Naive B cell (primary cell): ENCODE measurements at regions not wholly inside any gene's neighbourhood (a gene's known extent, or its start where the extent isn't known, plus 50 kb on each side); places are given as distances from the start of the nearest gene placed in this dataset.
A peak's percentile ranks its signal among the peaks of the same experiment; 100 is the strongest.
"Not testable (repeated sequence)": the region's sequence is repeated elsewhere in the genome, so short reads cannot be mapped to it uniquely, and the experiment has no call there.

Experiments
- ATAC-seq, 2 donors: fragments of 150-1000 bp; cut with Tn5 transposase; 2 replicates each; pipeline ENCODE4 v1.10.0; 2021; ENCODE audit warnings: low read depth in 2 of 2, mild to moderate bottlenecking in 2 of 2, moderate library complexity in 2 of 2
- DNase-seq: peaks from one replicate; pipeline ENCODE4 v3.0.0; 2022
- H3K27ac Mint-ChIP-seq, 6 donors: one replicate each; pipeline ENCODE4 v1.8.0; 2020 to 2022; ENCODE audit warnings: mild to moderate bottlenecking in 6 of 6, mixed read lengths in 6 of 6, moderate library complexity in 5 of 6, inconsistent platforms in 2 of 6
- H3K27me3 Mint-ChIP-seq, 3 donors: one replicate each; pipeline ENCODE4 v1.8.0; 2021 to 2022; ENCODE audit warnings: mixed read lengths in 3 of 3, mild to moderate bottlenecking in 1 of 3
- H3K36me3 Mint-ChIP-seq, 2 donors: one replicate each; pipeline ENCODE4 v1.8.0; 2020 to 2022; ENCODE audit warnings: mixed read lengths in 2 of 2, inconsistent platforms in 1 of 2, mild to moderate bottlenecking in 1 of 2
- H3K4me1 Mint-ChIP-seq, 3 donors: one replicate each; pipeline ENCODE4 v1.8.0; 2020 to 2022; ENCODE audit warnings: mixed read lengths in 3 of 3, inconsistent platforms in 1 of 3, mild to moderate bottlenecking in 1 of 3, moderate library complexity in 1 of 3
- H3K4me3 Mint-ChIP-seq, 8 donors: one replicate each; pipeline ENCODE4 v1.8.0; 2020 to 2022; ENCODE audit warnings: mild to moderate bottlenecking in 8 of 8, mixed read lengths in 8 of 8, moderate library complexity in 8 of 8, inconsistent platforms in 2 of 8
- H3K9me3 Mint-ChIP-seq, 7 donors: one replicate each; pipeline ENCODE4 v1.8.0; 2020 to 2022; ENCODE audit warnings: mixed read lengths in 7 of 7, mild to moderate bottlenecking in 5 of 7, inconsistent platforms in 2 of 7, moderate library complexity in 1 of 7

- H3K36me3 Mint-ChIP-seq = peaks cover 0 to 7% of the 10 kb centered on the region in 2 donors
- DNase-seq (no peak), ATAC-seq (no peak)
- peak overlapping the region in 1 of 6 donors; percentile 74 for H3K27ac Mint-ChIP-seq
- H3K4me1 Mint-ChIP-seq = peaks cover 0 to 5% (median 5%) of the 10 kb centered on the region in 3 donors
- H3K27me3 Mint-ChIP-seq = peaks cover 4 to 20% (median 17%) of the 10 kb centered on the region in 3 donors
- no peak overlapping the region for H3K4me3 Mint-ChIP-seq
- H3K9me3 Mint-ChIP-seq = peaks cover 0 to 7% (median 4%) of the 10 kb centered on the region in 7 donors
Measured at GRCh38 chr11:69205743-69206612, 50.2 kb downstream of the SMIM38 start.

DNA sequence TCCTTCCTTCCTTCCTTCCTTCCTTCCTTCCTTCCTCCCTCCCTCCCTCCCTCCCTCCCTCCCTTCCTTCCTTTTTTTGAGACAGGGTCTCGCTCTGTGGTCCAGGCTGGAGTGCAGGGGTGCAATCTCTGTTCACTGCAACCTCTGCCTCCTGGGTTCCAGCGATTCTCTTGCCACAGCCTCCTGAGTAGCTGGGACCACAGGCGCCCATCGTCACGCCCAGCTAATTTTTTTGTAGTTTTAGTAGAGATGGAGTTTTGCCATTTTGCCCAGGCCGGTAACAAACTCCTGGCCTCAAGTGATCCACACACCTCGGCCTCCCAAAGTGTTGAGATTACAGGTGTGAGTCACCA is 50.9 kb downstream of the SMIM38 start:
- peaks cover 9 to 21% (median 20%) of the 10 kb centered on the region in 3 donors for H3K27me3 Mint-ChIP-seq
- not testable (repeated sequence) for H3K9me3 Mint-ChIP-seq, H3K4me1 Mint-ChIP-seq, H3K4me3 Mint-ChIP-seq, H3K27ac Mint-ChIP-seq, ATAC-seq, DNase-seq, H3K36me3 Mint-ChIP-seq

DNA sequence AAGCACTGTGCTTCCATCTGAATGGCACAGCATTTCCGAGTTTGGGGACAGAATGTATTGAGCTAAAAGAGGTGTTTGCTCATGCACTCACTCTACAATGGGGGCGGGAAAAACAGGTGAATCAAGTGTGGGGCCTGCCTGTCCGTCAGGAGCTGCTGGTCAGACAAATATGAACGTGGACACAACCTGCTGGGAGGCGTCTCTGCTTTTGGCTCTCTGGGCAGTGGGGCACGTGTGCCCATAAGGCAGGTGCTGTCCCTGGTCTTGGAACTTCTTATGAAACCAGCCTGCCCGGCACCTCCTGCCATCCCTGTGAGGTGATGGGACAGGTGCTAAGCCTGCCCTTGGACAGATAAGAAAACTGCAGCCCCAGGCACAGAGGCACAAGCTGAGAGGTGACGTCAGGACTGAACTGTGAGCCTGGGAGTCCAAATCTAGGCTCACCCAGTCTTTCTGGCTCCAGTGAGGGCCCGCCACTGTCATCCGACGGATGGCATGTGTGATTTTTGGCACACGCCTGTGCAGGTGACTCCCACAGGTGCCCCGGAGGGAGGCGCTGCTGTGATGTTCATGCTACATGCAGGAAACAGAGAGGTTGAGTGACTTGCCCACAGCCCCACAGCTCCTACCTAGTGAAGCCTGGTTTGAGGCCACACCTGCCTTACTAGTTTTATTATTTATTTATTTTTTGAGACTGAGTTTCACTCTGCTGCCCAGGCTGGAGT is 51.6 kb downstream of the SMIM38 start:
- ATAC-seq (no peak), DNase-seq (no peak)
- Mint-ChIP-seq H3K9me3 (peaks cover 0 to 7% (median 5%) of the 10 kb centered on the region in 7 donors), H3K36me3 (peaks cover 0 to 7% of the 10 kb centered on the region in 2 donors), H3K4me1 (peaks cover 0 to 5% (median 5%) of the 10 kb centered on the region in 3 donors), H3K27ac (peak overlapping the region in 2 of 6 donors; percentile 47 to 67), H3K4me3 (no peak overlapping the region), H3K27me3 (peaks cover 9 to 26% (median 25%) of the 10 kb centered on the region in 3 donors)

GRCh38 chr11:69208190-69209037 is 52.7 kb downstream of the SMIM38 start:
- DNase-seq (no peak), ATAC-seq (no peak)
- no peak overlapping the region for H3K27ac Mint-ChIP-seq
- peaks cover 0 to 7% (median 5%) of the 10 kb centered on the region in 7 donors for H3K9me3 Mint-ChIP-seq
- peaks cover 0 to 7% of the 10 kb centered on the region in 2 donors for H3K36me3 Mint-ChIP-seq
- peaks cover 4 to 7% (median 5%) of the 10 kb centered on the region in 3 donors for H3K4me1 Mint-ChIP-seq
- H3K27me3 Mint-ChIP-seq = peaks cover 15 to 37% (median 36%) of the 10 kb centered on the region in 3 donors
- no peak overlapping the region for H3K4me3 Mint-ChIP-seq

- peaks cover 0 to 7% of the 10 kb centered on the region in 2 donors for H3K36me3 Mint-ChIP-seq
- H3K4me3 Mint-ChIP-seq = no peak overlapping the region
- no peak for DNase-seq
- H3K4me1 Mint-ChIP-seq = peaks cover 4 to 7% (median 5%) of the 10 kb centered on the region in 3 donors
- peaks cover 17 to 40% (median 39%) of the 10 kb centered on the region in 3 donors for H3K27me3 Mint-ChIP-seq
- peaks cover 0 to 7% (median 5%) of the 10 kb centered on the region in 7 donors for H3K9me3 Mint-ChIP-seq
- H3K27ac Mint-ChIP-seq = no peak overlapping the region
- ATAC-seq = no peak
Measured at GRCh38 chr11:69209038-69209350, 53.3 kb downstream of the SMIM38 start.

DNA sequence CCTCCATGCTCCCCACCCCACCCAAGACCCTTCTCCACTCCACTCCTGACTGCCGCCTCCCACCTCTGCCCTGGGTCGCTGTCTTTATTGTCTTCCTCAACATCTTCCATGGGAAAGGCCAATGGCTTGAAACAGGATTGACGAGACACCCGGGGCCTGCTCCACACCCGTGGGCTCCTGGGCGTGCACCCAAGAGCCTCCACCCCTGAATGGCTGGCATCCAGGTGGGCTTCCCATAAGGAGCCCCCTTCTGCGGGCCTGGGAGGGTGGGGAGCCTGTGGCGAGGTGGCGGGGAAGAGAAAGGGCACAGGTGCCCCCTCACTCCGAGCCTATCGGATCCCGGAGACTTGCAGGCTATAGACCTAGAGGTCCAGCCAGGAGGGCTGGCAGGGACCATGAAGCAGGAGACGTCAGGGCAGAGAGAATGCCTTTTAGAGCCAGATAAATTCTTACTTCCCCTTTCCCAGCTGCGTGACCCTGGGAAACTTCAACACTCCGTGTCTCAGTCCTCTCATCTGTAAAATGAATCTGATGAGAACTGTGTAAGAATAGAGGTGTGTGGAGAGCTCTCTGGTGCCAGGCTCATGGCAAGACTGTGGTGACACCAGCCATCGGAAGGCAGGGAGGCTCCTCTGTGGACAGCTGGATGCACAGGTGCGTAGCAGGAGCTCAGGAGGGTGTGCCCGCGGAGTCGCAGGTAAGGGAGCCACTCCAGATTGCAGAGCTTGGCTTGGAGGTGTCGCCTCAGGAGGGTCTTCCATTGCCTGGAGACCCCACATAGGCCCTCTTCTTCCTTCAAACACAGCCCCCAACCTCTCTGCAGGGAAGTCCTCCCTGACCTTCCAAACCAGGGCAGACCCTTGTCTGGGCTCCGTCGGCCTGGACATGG is 53.9 kb downstream of the SMIM38 start:
- Mint-ChIP-seq H3K36me3 (peaks cover 0 to 7% of the 10 kb centered on the region in 2 donors), H3K4me3 (peak overlapping the region in 1 of 8 donors; percentile 39)

GRCh38 chr11:69210310-69211035 is 54.7 kb downstream of the SMIM38 start:
- Mint-ChIP-seq H3K27me3 (peaks cover 17 to 48% (median 40%) of the 10 kb centered on the region in 3 donors), H3K4me1 (peaks cover 4 to 7% (median 5%) of the 10 kb centered on the region in 3 donors), H3K9me3 (peaks cover 0 to 7% (median 6%) of the 10 kb centered on the region in 7 donors), H3K27ac (peak overlapping the region in 1 of 6 donors; percentile 26), H3K4me3 (no peak overlapping the region), H3K36me3 (peaks cover 0 to 7% of the 10 kb centered on the region in 2 donors)
- no peak for ATAC-seq
- no peak for DNase-seq

More for the DNA sequence above, 53.9 kb downstream of the SMIM38 start:
- Mint-ChIP-seq H3K27ac (no peak overlapping the region), H3K9me3 (peaks cover 0 to 7% (median 6%) of the 10 kb centered on the region in 7 donors), H3K27me3 (peaks cover 17 to 45% (median 40%) of the 10 kb centered on the region in 3 donors), H3K4me1 (peaks cover 4 to 7% (median 5%) of the 10 kb centered on the region in 3 donors)
- ATAC-seq = no peak
- DNase-seq = no peak

- Mint-ChIP-seq H3K4me1 (peaks cover 4 to 7% (median 5%) of the 10 kb centered on the region in 3 donors), H3K27ac (peak overlapping the region in 1 of 6 donors; percentile 38), H3K36me3 (peaks cover 0 to 7% of the 10 kb centered on the region in 2 donors), H3K9me3 (peaks cover 0 to 8% (median 6%) of the 10 kb centered on the region in 7 donors), H3K27me3 (peaks cover 17 to 56% (median 49%) of the 10 kb centered on the region in 3 donors), H3K4me3 (no peak overlapping the region)
- DNase-seq (no peak), ATAC-seq (no peak)
Measured at GRCh38 chr11:69211540-69211919, 55.8 kb downstream of the SMIM38 start.

- peaks cover 0 to 8% (median 6%) of the 10 kb centered on the region in 7 donors for H3K9me3 Mint-ChIP-seq
- no peak overlapping the region for H3K27ac Mint-ChIP-seq
- no peak for ATAC-seq
- peak overlapping the region in 1 of 8 donors; percentile 60 for H3K4me3 Mint-ChIP-seq
- H3K4me1 Mint-ChIP-seq = peaks cover under 1 to 7% (median 4%) of the 10 kb centered on the region in 3 donors
- peaks cover 0 to 7% of the 10 kb centered on the region in 2 donors for H3K36me3 Mint-ChIP-seq
- DNase-seq = no peak
- H3K27me3 Mint-ChIP-seq = peaks cover 13 to 56% (median 49%) of the 10 kb centered on the region in 3 donors
Measured at GRCh38 chr11:69211920-69212797, 56.4 kb downstream of the SMIM38 start.

DNA sequence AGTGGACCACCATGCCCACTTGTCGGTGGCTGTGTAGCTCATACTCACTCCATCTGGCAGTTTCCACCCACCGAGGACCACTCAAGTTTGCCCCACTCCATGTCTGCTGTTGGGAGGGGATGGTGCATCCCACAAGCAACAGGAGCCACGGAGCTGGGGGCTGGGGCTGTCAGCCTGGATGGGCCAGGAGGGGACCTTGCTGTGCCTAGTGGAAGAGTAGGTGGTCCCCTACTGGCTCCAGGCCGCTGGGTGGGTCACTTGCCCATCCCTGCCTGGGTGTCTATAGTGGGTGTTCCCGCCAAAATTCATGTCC is 57.0 kb downstream of the SMIM38 start:
- Mint-ChIP-seq H3K4me3 (no peak overlapping the region), H3K27ac (peak overlapping the region in 1 of 6 donors; percentile 3)
- no peak for ATAC-seq

DNA sequence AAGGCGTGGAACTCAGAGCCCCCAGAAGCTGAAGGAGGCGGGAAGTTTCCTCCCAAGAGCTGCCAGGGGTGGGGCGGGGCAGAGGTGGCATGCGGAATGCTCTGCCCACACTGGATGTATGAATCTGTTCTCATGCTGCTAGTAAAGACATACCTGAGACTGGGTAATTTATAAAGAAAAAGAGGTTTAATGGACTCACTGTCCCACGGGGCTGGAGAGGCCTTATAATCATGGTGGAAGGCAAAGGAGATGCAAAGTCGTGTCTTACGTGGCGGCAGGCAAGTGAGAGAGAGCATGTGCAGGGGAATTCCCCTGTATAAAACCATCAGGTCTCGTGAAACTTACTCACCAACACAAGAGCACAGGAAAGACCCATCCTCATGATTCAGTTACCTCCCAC is 57.6 kb downstream of the SMIM38 start:
- Mint-ChIP-seq H3K9me3 (peaks cover 0 to 6% (median 3%) of the 10 kb centered on the region in 7 donors), H3K27ac (peak overlapping the region in 3 of 6 donors; percentile 25 to 73 (median 67)), H3K4me3 (peak overlapping the region in 1 of 8 donors; percentile 7), H3K4me1 (peaks cover 0 to 7% (median 4%) of the 10 kb centered on the region in 3 donors), H3K27me3 (peaks cover 13 to 61% (median 49%) of the 10 kb centered on the region in 3 donors), H3K36me3 (peaks cover 0 to 3% of the 10 kb centered on the region in 2 donors)
- DNase-seq (no peak), ATAC-seq (peak in 1 of 2 donors; percentile 38)

More for the DNA sequence above, 57.0 kb downstream of the SMIM38 start:
- Mint-ChIP-seq H3K27me3 (peaks cover 13 to 56% (median 49%) of the 10 kb centered on the region in 3 donors), H3K36me3 (peaks cover 0 to 7% of the 10 kb centered on the region in 2 donors), H3K4me1 (peaks cover 0 to 7% (median 4%) of the 10 kb centered on the region in 3 donors), H3K9me3 (peaks cover 0 to 8% (median 6%) of the 10 kb centered on the region in 7 donors)
- no peak for DNase-seq
